ENCODE measurements at regions not wholly inside any gene's neighbourhood (a gene's known extent, or its start where the extent isn't known, plus 50 kb on each side); places are given as distances from the start of the nearest gene placed in this dataset.

DNA sequence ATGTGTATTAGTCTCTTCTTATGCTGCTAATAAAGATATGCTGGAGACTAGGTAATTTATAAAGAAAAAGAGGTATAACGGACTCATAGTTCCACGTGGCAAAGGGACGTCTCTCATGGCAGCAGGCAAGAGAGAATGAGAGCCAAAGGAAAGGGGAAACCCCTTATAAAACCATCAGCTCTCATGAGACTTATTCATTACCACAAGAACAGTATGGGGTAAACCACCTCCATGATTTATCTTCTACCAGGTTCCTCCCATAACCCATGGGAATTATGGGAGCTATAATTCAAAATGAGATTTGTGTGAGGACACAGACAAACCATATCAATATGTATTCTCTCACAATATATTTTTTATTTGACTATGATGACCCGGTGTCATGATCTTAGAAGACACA, 109.1 kb downstream of the UTRN start:
- no peak overlapping the region for H2AK5ac ChIP-seq (ENCODE audit: insufficient read length, low read length)
- Mint-ChIP-seq H3K4me1 (peaks cover 14 to 16% of the 10 kb centered on the region in 2 experiments), H3K9me3 (peaks cover 7 to 13% of the 10 kb centered on the region in 2 experiments; a peak in 4 of 5 replicates), H3K27ac (no peak overlapping the region), H3K36me3 (ENCODE audit: insufficient read depth in 1 of 3, low read depth in 3 of 3) (peaks cover 5 to 20% (median 11%) of the 10 kb centered on the region in 3 experiments; a peak in 6 of 7 replicates), H3K4me3 (no peak overlapping the region), H3K27me3 (ENCODE audit: low read depth) (no peaks in the 10 kb centered on the region)
- H3K4me2 ChIP-seq (ENCODE audit: insufficient read depth, insufficient read length, low read length) = no peak overlapping the region
- H3K4me1 ChIP-seq (ENCODE audit: insufficient read depth, low read length) = no peaks in the 10 kb centered on the region; the same call in 1 of the 2 replicates
- no CpG with 5 or more reads among the region's 4 CpGs for WGBS (ENCODE audit: extremely low coverage, insufficient read length, low lambda C conversion rate)
- H3K79me2 ChIP-seq (ENCODE audit: insufficient read depth, low read length) = no peaks in the 10 kb centered on the region; the same call in 1 of the 2 replicates
- no peak overlapping the region for H3K23ac ChIP-seq (ENCODE audit: insufficient read length, low read depth, low read length)
- H3K9ac ChIP-seq (ENCODE audit: extremely low read depth, insufficient read length, low read length) = no peak overlapping the region
- H2AFZ ChIP-seq (ENCODE audit: low read length) = no peak overlapping the region
- H3K56ac ChIP-seq (ENCODE audit: insufficient read length, low read depth, low read length) = no peak overlapping the region
- H2BK15ac ChIP-seq (ENCODE audit: low read depth, low read length) = no peak overlapping the region
- no peak overlapping the region for H2BK12ac ChIP-seq (ENCODE audit: insufficient read length, low read depth, low read length)
- H3T11ph ChIP-seq (ENCODE audit: low read length) = no peak overlapping the region
- H3K18ac ChIP-seq (ENCODE audit: insufficient read length, low read depth, low read length) = no peak overlapping the region
- TF ChIP-seq, protein P1, sequence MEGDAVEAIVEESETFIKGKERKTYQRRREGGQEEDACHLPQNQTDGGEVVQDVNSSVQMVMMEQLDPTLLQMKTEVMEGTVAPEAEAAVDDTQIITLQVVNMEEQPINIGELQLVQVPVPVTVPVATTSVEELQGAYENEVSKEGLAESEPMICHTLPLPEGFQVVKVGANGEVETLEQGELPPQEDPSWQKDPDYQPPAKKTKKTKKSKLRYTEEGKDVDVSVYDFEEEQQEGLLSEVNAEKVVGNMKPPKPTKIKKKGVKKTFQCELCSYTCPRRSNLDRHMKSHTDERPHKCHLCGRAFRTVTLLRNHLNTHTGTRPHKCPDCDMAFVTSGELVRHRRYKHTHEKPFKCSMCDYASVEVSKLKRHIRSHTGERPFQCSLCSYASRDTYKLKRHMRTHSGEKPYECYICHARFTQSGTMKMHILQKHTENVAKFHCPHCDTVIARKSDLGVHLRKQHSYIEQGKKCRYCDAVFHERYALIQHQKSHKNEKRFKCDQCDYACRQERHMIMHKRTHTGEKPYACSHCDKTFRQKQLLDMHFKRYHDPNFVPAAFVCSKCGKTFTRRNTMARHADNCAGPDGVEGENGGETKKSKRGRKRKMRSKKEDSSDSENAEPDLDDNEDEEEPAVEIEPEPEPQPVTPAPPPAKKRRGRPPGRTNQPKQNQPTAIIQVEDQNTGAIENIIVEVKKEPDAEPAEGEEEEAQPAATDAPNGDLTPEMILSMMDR (conservative IDR thresholded peaks at IDR 0.05) = no peak
- H4K8ac ChIP-seq (replicated peaks; ENCODE audit: insufficient read length, low read depth, low read length) = no peak overlapping the region
- no peaks in the 10 kb centered on the region for H4K20me1 ChIP-seq (ENCODE audit: control insufficient read depth, insufficient read depth, insufficient read length)
- no peak overlapping the region for H3K4ac ChIP-seq (ENCODE audit: low read depth, low read length)
- no peak overlapping the region for H2BK120ac ChIP-seq (ENCODE audit: low read depth, low read length, poor library complexity, severe bottlenecking)
- H3K27me3 ChIP-seq (ENCODE audit: insufficient read depth, low read length) = no peaks in the 10 kb centered on the region
- no peak overlapping the region for H2BK5ac ChIP-seq (ENCODE audit: insufficient read length, low read length)
- no peak for DNase-seq
- H4K5ac ChIP-seq (ENCODE audit: insufficient read length, low read depth, low read length) = no peak overlapping the region
- H2BK20ac ChIP-seq (ENCODE audit: low read depth, low read length, poor library complexity, severe bottlenecking) = no peak overlapping the region
- H4K91ac ChIP-seq (ENCODE audit: insufficient read length, low read depth, low read length) = no peak overlapping the region
- H3K23me2 ChIP-seq (ENCODE audit: insufficient read length, low read depth, low read length, poor library complexity, severe bottlenecking) = no peaks in the 10 kb centered on the region
- H3K9me3 ChIP-seq (ENCODE audit: control insufficient read depth, low read depth, low read length) = peaks cover 10% of the 10 kb centered on the region
- no peak overlapping the region for H3K14ac ChIP-seq (ENCODE audit: insufficient read depth, low read length)
- H3K27ac ChIP-seq (ENCODE audit: insufficient read length, low read depth, low read length) = no peak overlapping the region
- peaks cover 6% of the 10 kb centered on the region for H3K79me1 ChIP-seq (ENCODE audit: insufficient read depth, low read depth, low read length, poor library complexity, severe bottlenecking)

Measured in H9 (cell line).